AML-193 (cell line): ENCODE measurements at regions not wholly inside any gene's neighbourhood (a gene's known extent, or its start where the extent isn't known, plus 50 kb on each side); places are given as distances from the start of the nearest gene placed in this dataset.

Source experiments
- DNase-seq, 2 experiments: peaks; one replicate each; lab custom pipeline; 2025; lab: John Stamatoyannopoulos, UW

DNA sequence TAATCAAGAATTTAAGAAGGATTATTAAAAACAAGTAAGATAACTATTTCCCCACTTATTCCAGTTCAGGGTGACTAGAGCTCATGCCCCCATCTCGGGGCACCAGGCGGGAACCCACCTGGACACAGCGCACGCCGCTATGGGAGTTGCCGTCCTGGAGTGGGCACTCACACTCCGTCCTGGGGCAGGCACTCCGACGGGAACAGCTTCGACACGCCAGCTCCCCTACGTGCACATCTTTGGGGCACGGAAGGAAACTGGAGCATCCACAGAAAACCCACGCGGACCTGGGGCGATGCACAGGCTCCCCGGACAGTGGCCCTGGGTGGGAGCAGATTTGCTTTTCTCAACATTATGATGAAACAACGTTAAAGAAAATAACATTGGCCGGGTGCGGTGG lies 52.0 kb upstream of the GATA5 start:
- no peak for DNase-seq

DNA sequence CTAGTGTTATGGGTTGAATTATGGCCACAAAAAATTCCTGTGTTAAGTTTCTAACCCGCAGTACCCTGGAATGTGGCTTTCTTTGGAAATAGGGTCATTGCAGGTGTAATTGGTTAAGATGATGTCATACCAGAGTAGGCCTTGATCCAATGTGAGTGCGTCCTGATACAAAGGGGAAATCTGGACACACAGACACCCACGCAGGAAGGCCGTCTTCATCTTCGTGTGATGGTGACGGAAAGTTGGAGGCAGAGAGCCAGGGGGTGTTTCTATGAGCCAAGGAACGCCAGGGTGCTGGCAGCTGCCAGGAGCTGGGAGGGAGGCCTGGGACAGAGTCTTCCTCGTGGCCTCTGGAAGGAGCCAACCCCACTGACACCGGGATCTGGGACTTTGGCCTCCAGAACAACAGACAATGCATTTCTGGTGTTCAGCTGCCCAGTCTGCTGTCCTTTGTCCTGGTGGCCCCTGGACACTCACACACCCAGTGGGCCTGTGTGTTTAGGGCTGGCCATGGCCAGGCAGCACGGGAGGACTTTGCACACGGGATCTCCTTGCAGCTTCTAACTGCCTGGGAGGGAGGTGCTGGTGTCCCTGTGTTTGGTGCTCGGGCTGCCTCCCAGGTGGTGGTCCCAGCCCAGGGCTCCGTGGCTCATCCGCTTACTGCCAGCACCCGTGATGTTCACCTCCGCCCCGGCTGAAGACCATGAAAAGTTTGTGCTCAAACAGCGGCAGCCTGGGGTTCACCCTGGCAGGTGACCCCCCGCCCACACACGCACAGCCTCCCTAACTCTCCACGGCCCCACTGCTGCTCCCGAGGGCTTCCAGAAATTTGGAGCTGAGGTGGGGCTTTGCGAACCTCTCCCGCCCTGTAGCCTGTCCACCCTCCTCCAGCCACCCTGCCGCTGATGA lies 53.4 kb upstream of the GATA5 start:
- DNase-seq: no peak

DNA sequence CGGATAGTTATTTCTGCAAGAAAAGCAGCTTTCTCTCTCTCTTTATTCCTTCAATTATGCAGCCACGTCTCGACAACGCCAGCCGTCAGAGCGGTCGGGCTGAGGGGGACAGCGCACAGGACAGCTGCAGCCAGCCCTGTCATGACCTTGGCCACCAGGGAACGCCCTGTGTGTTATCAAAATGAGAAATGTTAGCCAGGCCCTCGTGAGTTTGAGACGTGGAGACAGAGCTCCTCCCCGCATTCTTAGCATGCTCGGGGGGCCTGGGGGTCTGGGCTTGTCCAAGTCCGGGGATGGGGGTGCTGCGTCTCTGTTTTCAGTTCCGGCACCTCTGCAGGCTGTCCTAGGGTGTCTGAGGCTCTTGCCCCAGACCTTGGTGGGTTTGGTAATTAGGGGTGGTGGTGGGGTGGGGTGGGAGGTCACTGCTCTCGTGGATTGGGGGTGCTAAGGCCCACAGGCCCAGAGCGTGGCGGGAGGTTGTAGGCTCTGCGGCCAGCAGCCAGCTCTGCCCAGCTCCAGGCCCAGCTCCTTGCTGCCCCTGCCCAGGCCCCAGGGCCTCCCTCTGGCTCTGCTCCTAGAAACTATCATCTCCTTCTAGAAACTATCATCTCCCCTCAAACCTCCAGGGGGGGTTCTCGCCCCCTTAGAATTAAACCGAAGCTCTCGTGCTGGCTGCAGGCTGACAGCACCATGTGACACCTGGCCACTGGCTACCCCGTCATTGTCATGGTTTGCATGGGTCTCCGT lies 54.3 kb upstream of the GATA5 start:
- no peak for DNase-seq

DNA sequence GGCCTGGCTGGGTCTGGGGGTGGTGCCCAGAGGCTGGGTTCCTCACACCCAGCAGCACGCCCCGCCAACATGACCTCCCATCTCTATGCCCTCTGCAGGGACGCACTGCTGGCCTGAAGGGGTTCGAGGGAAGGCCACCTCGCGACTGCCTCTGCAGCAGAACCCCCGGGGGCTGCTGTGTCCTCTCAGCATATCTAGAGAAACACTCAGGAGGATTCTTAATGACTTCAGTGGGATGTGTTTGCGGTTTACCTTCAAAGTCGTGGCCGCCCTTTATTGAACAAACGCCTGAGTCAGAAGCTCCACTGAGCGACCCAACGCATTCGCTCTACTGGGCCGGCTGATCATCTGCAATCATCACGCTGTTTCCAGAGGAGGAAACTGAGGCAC lies 54.8 kb upstream of the GATA5 start:
- no peak for DNase-seq

DNA sequence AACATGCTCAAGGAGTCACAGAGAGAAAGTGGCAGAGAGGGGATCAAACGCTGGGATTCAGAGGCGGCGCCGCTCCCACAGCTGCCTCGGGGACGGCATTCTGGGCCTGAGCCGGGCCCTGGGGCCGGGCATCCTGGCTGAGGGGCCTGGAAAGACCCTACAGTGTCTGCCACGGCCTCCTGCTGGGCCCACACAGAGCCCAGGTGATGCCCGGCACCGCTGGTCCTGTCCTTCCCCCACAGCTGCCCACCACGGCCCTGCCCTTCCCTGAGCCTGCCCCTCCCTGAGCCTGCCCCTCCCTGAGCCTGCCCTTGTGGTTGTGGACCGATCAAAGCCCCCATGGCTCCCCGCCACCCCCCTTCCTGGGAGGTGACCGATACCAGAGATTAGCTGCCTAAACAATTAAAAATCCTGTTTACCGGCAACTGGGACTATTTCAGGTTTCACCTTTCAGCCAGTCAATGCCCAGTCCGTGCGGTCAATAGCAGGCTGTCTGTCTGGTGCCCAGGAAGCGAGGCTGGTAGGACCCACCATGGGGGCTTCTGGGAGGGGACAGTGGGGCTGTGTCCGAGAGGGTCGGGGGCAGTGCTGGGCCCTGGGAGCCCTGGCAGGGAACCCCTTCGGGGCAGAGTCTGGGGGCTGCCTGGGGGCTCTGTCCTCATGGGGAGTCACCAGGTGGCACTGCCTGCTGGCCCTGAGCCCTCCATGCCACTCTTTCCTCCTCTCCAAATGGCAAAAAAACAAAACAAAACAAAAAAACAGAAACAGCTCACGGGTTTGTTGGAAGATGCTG lies 55.4 kb upstream of the GATA5 start:
- no peak for DNase-seq

DNA sequence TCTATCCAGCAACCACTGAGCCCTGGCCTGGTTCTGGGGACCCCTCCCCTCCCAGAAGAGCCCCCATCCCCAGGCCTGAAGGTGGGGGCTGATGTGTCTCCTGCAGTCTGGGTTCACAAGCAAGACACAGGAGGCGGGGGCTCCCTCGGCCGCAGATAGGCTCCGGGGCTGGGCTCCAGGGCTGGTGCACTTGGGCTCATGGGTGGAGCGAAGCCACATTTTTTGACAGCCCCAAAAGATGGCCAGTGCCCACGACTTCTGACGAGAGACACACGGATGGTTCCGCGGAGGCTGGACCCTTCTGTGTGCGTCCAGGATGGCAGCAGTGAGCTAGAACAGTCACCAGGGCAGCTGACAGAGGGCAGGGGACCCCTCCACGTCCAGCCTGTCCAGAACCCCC lies 57.1 kb upstream of the GATA5 start:
- DNase-seq: no peak

DNA sequence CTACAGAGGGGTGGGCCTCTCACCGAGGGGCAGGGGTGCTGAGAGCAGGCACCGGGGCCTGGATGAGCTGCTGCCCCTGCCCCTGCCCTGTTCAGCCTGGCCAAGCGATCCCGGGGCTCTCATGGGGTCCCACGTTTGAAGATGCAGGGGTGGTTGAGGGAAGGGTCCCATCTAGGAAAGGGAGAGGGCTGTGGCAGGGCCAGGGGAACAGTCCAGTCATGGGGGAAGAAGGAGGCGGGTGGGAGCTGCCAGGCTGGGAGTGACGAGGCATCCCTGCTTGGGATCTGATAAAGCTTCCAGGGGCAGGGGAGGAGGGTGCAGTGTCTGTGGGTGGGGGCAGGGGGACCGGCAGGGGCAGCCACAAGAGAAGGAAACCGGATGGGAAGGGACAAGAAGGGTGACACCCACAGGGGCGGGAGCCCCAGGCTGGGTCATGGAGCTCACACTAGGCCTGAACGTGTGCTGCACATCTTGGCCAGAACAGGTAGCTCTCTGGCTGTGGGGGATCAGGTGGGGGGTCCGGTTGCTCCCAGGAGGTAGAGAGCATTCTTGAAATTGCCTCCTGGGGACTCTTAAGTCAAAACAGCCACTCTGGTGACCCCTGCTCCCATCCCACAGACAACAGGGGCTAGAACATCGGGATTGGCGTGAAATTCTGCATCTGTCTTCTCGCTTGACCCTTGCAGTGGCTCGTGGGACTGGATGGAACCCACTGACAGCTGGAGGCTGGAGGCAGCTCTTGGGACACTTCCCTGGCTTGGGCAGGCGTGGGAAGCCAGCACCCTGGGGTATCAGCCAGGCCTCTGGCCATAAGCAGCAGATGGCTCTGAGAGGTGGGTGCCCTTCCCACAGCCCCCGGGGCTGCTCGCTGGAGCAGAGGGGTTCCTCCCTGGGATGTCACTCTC lies 58.0 kb upstream of the GATA5 start:
- no peak for DNase-seq

DNA sequence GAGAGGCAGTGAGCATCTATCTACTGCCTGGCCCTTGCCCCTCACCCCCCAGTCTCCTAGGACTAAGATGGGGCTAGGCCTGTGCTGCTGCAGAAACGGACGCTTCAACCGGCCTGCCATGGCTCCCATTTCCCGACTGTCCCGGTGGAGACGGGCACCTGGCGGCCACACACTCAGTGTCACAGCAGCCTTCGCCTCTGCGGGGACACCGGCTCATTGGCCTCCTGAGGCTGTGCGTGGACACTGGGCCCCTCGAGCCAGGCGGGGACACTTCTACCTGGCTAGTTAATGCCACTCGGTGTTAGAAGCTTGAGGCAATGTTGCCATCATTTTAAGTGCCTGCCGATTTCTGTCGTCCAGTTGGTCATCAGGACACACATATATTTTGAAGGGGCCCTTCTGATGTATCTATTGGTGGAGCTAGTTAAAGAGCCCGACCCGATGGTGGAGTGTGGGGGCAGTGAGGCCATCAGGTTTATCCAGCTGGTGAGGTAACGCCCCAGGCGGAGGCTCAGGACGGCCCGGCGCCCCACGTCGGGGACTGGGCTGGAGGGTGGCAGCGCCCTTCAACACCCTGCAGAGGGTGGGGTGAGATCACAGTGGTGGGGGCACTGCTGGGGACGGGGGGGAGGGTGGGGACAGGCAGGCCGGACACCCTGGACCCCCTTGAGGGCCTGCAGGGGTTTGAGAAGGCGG lies 58.9 kb upstream of the GATA5 start:
- no peak for DNase-seq

DNA sequence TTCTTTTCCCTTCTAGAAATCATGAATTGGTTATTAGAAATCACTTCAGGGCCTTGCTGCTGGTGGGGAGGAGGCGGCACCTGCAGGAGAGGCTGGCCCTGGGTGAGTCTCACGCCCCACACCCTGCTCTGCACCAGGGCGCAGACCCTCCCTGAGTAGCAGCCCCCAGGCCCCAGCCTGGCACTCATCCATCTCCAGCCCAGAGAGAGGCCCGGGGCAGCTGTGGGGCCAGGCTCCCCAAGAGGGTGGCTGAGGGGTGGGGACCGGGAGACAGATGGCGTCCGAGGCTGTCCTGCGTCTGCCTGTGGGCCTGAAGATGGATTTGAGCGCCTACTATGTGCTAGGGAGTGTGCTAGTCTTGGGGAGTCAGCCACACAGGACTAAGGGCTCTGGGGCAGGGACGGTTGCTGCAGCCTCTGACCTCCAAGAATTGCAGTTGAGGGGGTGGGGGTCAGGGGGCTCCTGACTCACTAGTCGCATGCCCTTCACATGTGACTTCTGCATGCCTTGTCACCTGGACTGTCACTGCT lies 59.6 kb upstream of the GATA5 start:
- no peak for DNase-seq

DNA sequence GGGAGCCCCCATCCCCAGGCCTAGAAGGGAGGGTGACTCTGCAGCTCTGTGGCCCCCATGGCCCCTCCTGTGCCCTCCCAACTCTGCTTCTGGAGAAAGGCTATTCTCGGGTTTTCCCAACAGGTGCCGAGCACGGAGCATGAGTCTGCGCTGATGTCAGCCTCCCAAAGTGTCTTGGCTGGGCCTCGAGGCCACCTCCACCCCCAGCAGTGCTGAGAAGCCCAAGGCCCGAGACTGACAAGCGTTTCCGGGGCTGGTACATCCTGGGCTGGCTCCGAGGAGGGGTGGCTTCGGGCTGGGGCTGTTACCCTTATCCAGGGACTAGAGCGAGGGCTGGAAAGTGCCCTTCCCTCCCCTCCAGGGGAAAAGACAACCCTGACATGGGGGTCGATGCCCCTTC lies 60.2 kb upstream of the GATA5 start:
- no peak for DNase-seq

DNA sequence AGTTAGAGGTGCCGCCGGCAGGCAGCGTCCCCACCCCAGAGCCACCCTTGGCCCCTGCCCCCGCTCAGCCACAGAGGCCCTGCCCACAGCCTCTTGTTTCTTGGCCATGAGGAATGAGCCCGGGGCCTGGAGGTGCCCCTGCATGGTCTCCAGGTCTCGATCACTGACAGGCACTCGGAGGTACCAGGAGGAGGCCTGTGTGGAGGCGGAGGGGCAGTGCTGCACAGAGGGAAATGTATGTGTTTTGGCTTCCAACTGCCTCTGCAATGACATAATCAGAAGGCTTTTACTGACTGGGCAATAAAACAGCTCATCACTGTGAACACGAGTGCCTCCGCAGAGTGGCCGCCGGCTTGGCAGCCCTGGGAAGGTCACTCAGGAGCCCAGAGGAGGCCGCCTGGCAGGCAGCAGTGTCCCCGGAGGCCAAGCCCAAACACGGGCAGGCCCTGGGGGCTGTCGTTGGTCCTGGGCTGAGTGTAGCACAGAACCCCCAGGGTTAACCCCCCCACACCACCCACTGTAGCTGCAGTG lies 61.1 kb upstream of the GATA5 start:
- DNase-seq: no peak

DNA sequence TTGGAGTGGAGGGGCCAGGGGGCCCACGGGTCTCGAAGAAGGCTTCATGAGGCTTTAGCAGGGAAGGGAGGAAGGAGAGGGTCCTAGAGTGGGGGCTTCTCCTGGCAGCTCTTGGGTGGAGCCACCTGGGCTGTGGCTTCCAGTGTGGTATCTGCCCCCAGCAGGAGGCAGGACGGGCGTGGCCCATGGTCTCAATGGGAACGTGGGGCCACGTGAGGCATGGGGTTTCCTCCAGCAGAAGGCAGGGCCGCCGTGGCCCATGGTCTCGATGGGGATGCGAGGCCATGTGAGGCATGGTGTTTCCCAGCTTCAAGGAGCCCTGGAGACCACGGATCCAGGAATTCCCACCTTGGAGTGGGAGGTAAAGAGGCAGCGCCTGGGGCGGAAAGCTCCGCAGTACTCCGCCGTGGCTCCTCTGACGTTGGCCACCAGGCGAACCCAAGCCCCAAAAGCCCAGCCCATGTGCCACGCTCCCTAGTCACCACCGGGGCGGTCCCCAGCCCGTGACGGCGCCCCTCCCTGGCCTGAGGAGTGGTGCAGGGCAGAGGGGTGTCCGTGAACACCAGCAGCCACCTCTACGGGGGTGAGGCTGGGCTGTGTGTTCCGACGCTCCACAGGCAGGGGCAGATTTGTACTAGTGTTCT lies 62.0 kb upstream of the GATA5 start:
- no peak for DNase-seq

DNA sequence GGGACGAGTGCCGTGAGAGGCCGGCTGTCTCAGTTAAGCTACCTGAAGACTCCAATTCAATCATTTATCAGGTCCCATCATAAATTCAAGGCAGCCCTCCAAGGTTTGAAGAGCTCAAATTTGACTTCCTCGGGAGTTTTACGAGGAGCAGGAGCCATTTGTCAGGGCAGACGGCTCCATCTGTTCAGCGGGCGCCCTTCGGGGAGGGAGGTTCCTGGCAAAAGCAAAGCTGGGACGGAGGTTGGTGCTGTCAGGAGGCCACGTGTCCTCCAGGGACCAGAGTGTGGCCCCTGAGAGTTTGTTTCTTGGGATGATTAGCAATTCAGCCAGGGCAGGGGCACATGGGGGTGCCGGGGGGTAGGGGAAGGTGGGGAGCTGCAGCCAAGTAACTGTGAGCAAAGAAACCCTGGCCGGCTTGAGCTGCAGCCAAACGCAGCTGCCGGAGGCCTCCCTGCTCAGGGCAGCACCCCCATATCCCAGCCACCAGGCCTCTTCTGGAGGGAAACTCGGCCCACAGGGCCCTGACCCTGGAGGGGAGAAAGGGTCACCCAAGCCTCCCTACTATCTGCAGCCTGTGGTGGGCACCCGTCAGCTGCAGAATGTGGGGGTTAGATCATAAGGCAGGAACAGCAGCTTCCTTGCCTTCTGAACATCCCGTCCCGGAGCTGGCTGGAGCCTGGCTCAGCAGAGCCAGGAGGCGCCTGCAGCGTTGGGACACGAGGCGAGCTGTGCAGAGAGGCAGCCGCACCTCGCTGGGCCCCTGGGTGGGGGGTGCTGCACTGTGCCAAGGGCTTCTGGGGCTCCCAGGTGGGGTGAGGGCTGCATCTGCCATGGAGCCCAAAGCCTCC lies 63.6 kb upstream of the GATA5 start:
- DNase-seq: no peak

DNA sequence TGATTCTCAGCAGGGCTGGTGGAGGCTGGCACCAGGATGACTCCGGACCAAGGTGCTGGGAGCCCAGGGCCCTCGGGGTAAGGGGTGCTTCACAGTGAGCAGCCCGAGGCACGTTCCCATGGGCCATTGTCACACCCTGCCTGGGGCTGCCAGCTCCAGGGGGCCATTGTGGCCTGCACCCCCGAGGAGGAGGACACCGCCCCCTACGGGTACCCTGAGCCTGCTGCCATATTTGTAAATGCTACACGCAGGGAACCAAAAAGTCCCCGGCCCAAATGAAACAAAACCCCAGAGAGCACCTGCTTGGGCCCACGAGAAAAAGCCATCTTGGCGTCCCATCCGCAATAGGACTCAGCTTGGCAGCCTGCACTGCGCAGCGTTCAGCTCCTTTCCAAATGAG lies 64.7 kb upstream of the GATA5 start:
- no peak for DNase-seq

DNA sequence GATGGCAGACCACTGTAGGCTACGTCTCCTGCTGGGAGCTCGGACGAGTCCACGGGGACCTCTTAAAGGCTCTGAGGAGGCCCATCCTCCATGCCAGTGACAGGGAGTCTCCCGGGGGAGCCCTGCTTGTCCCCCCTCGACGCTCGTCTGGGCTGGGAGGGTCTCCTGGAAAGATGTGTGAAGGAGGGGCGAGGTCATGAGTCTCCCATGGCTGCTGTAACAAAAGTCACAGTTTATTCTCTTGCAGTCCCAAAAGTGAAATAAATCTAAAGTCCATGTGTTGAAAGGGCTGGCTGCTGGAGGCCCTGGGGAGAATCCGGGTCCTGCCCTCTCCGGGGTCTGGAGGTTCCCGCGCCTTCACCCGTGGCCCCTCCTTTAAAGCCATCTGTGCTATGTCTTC lies 67.1 kb upstream of the GATA5 start:
- no peak for DNase-seq

DNA sequence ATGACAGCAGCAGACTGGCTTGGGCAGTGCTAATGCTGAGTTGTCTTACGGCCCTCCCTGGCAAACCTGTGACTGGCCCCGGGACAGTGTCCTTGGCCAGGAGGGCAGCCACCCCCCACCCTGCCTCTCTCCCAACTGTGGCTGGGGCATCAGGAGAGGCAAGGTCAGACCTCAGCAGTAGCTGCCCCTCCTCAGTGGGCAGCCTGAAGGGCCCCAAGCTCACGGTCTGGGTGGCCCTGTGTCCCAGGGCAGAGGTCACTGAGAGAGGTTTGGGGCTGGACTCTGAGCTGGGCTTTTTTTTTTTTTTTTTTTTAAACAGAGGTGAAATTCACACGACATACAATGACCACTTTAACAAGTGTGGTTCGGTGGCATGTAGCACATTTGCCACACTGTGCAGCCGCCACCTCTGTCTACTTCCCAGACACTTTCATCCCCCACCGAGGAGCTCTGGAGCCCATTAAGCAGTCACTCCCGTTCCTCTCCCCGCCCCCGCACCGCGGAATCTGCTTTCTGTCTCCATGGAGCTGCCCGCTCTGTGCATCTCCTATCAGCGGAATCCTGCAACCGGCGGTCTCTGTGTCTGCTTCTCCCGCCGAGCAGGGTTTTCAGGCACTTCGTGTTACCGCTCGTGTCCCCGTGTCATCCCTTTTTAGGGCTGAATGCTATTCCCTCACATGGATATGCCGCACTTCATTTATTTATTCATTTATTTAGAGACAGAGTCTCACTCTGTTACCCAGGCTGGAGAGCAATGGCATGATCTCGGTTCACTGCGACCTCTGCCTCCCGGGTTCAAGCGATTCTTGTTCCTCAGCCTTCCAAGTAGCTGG lies 67.9 kb upstream of the GATA5 start:
- no peak for DNase-seq

DNA sequence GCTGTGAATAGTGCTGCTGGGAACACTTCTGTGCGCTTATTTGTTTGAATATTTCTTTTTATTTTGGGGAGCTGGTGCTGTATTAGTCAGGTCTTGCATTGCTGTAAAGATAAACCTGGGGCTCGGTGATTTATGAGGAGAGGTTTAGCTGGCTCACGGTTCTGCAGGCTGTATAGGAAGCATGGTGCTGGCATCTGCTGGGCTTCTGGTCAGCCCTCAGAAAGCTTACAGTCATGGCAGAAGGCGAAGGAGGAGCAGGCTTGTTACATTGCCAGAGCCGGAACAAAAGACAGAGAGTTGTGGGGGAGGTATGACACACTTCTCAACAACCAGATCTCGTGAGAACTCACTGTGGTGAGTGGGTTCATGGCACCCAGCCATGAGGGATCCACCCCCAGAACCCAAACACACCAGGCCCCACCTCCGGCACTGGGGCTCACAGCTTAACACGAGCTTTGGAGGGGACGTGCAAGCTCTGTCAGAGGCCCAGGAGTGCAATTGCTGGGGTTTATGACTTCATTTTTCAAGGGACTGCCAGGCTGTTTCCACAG lies 68.8 kb upstream of the GATA5 start:
- DNase-seq: no peak

DNA sequence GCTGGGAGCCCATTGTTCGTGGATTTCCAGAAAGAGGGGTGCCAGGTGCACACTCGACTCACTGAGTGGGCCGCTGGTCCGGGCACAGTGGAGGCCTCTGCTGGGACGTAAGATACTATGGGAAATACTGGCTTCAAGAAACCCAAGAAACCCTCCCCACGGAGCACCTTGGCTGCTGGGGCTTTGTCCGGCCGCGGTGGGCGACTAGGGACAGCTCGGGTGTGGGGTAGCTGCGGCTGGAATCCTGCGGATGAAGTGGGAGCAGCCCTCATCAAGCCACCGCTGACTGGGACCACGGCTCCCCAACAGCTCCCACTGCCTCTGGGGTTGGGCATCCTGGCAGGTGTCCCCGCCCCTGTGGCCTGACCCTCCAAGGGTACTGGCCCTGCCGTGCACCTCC lies 69.5 kb upstream of the GATA5 start:
- no peak for DNase-seq
